ENCODE measurements at regions not wholly inside any gene's neighbourhood (a gene's known extent, or its start where the extent isn't known, plus 50 kb on each side); places are given as distances from the start of the nearest gene placed in this dataset.

GRCh38 chr5:68823301-68823700 lies 270.5 kb upstream of the SLC30A5 start:
- no peaks in the 10 kb centered on the region for H3K9me3 ChIP-seq
- TF ChIP-seq POLR2A (IDR thresholded peaks at IDR 0.05), result no peak
- no peak for DNase-seq
- intact Hi-C loops (cut with DNase I), result no loop called here
- H3K27me3 ChIP-seq, result no peaks in the 10 kb centered on the region
- no peak overlapping the region for H3K27ac ChIP-seq
- 87 to 91% (median 90%) methylated on average over 6 of the region's 6 CpGs for WGBS, 3 donors
- H3K36me3 ChIP-seq, result no peaks in the 10 kb centered on the region
- no peak overlapping the region for H3K4me3 ChIP-seq
- H3K4me1 ChIP-seq (ENCODE audit: insufficient read depth), result no peaks in the 10 kb centered on the region

DNA sequence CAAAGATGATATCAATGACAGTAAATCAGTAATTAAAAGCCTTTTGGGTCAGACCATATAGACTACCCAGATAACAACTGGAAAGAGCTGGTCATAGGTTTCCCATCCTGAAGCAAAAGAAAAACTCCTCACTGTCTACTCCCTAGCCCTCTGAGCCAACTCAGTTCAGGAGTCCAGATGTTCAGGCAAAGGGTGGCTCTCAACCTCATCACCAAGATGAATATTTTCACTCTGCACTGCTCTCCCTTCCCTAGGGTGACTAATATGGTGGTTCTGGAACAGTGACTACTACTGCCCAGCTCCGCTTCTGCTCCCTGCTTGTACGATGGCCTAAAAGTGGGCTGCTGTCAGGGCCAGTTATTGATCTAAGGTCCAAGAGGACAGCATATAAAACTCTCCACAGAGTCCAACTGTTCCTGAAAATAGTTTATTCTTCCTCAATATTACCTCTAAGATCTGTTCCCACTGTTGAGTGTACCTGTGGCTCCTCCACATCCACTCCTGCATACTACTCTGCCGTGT lies 263.4 kb upstream of the SLC30A5 start:
- H3K4me3 ChIP-seq, result no peak overlapping the region
- 92 to 95% (median 94%) methylated on average over 3 of the region's 3 CpGs for WGBS, 3 donors
- H3K9me3 ChIP-seq, result no peaks in the 10 kb centered on the region
- H3K27me3 ChIP-seq, result no peaks in the 10 kb centered on the region
- DNase-seq, result no peak
- no peaks in the 10 kb centered on the region for H3K36me3 ChIP-seq
- no peaks in the 10 kb centered on the region for H3K4me1 ChIP-seq (ENCODE audit: insufficient read depth)
- TF ChIP-seq, protein P1, sequence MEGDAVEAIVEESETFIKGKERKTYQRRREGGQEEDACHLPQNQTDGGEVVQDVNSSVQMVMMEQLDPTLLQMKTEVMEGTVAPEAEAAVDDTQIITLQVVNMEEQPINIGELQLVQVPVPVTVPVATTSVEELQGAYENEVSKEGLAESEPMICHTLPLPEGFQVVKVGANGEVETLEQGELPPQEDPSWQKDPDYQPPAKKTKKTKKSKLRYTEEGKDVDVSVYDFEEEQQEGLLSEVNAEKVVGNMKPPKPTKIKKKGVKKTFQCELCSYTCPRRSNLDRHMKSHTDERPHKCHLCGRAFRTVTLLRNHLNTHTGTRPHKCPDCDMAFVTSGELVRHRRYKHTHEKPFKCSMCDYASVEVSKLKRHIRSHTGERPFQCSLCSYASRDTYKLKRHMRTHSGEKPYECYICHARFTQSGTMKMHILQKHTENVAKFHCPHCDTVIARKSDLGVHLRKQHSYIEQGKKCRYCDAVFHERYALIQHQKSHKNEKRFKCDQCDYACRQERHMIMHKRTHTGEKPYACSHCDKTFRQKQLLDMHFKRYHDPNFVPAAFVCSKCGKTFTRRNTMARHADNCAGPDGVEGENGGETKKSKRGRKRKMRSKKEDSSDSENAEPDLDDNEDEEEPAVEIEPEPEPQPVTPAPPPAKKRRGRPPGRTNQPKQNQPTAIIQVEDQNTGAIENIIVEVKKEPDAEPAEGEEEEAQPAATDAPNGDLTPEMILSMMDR (IDR thresholded peaks at IDR 0.05), result no peak
- TF ChIP-seq EP300 (IDR thresholded peaks at IDR 0.05) (no peak), POLR2A (IDR thresholded peaks at IDR 0.05) (no peak)
- intact Hi-C loops (cut with DNase I), result no loop called here
- H3K27ac ChIP-seq, result no peak overlapping the region

- TF ChIP-seq EP300 (IDR thresholded peaks at IDR 0.05), result no peak
- no peak for TF ChIP-seq POLR2A (IDR thresholded peaks at IDR 0.05)
- TF ChIP-seq, protein P1 (IDR thresholded peaks at IDR 0.05), result no peak
- peaks cover 1% of the 10 kb centered on the region for H3K4me1 ChIP-seq (ENCODE audit: insufficient read depth)
- no peaks in the 10 kb centered on the region for H3K36me3 ChIP-seq
- DNase-seq, result no peak
- WGBS, 3 donors, result 91 to 93% (median 92%) methylated on average over 4 of the region's 4 CpGs
- no peak overlapping the region for H3K27ac ChIP-seq
- no peaks in the 10 kb centered on the region for H3K9me3 ChIP-seq
- no peak overlapping the region for H3K4me3 ChIP-seq
- intact Hi-C loops (cut with DNase I), result no loop called here
- no peaks in the 10 kb centered on the region for H3K27me3 ChIP-seq
Measured at GRCh38 chr5:68834491-68834981, 259.3 kb upstream of the SLC30A5 start.

DNA sequence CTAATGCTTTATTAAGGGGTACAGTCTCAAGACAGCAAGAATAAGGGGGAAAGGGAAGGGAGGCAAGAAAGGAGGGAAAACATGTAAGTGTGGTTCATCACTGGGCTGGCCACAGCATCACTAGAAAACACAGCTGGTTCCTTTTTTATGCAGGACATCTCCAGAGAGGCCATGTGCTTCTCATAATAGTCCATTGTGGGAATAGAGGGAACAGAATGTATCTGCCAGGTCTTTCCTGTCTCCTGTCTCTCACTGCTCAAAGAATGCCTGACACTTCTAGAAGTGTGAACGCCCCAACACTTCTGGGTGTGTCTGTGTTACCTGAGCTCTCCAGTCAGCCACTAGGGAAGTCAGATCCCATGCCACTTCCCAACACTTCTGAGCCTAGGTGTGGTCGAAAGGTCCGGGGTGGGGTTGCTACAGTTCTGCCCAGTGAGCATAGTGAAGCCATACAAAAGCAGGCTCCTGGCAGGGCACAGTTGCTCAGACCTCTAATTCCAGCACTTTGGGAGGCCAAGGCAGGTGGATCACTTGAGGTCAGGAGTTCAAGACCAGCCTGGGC lies 255.6 kb upstream of the SLC30A5 start:
- Histone ChIP-seq H3K4me1 (ENCODE audit: insufficient read depth) (peaks cover 1% of the 10 kb centered on the region), H3K27me3 (no peaks in the 10 kb centered on the region), H3K36me3 (no peaks in the 10 kb centered on the region), H3K9me3 (no peaks in the 10 kb centered on the region), H3K27ac (no peak overlapping the region), H3K4me3 (no peak overlapping the region)
- intact Hi-C loops (cut with DNase I), result no loop called here
- 92 to 100% (median 95%) methylated on average over 3 of the region's 3 CpGs for WGBS, 3 donors
- no peak for DNase-seq
- no peak for TF ChIP-seq POLR2A (IDR thresholded peaks at IDR 0.05)
- TF ChIP-seq, protein P1 (IDR thresholded peaks at IDR 0.05), result no peak
- TF ChIP-seq EP300 (IDR thresholded peaks at IDR 0.05), result no peak

GRCh38 chr5:68839019-68839552 lies 254.7 kb upstream of the SLC30A5 start:
- intact Hi-C loops (cut with DNase I), result no loop called here
- Histone ChIP-seq H3K4me1 (ENCODE audit: insufficient read depth) (peaks cover 1% of the 10 kb centered on the region), H3K27ac (no peak overlapping the region), H3K27me3 (no peaks in the 10 kb centered on the region), H3K4me3 (no peak overlapping the region), H3K36me3 (no peaks in the 10 kb centered on the region), H3K9me3 (no peaks in the 10 kb centered on the region)
- TF ChIP-seq POLR2A (IDR thresholded peaks at IDR 0.05) (no peak), EP300 (IDR thresholded peaks at IDR 0.05) (no peak)
- TF ChIP-seq, protein P1 (IDR thresholded peaks at IDR 0.05), result no peak
- DNase-seq, result no peak
- WGBS, 3 donors, result 77 to 91% (median 79%) methylated on average over 5 of the region's 5 CpGs

Measured in ovary (tissue), 7 donors.